ENCODE measurements at regions not wholly inside any gene's neighbourhood (a gene's known extent, or its start where the extent isn't known, plus 50 kb on each side); places are given as distances from the start of the nearest gene placed in this dataset.

- no peak for DNase-seq (ENCODE audit: low read depth)
These were observed 54.5 kb downstream of the CLDN34 start for GRCh38 chrX:10021461-10022272.

GRCh38 chrX:10022273-10022541 is 55.0 kb downstream of the CLDN34 start:
- DNase-seq (ENCODE audit: low read depth) = no peak

GRCh38 chrX:10022580-10023245 is 55.6 kb downstream of the CLDN34 start:
- no peak for DNase-seq (ENCODE audit: low read depth)

DNA sequence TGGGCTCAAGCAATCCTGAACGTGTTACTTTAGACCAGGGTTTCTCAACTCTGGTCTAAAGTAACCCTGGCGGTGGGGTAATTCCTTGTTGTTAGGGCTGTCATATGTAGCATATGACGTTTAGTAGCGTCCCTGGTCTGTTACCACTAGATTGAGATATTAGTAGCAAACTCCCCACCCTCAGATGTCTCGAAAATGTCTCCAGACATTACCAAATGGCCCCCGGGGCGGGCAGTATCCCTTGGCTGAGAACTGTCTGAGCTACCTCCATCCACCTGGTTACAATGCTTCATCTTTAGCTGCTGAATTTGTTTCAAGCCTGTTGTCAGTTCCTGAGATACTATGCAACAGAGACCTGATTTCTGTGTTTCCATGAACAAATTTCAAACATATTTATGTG is 56.7 kb downstream of the CLDN34 start:
- DNase-seq (ENCODE audit: low read depth) = no peak

- DNase-seq (ENCODE audit: low read depth) = no peak
These were observed 58.8 kb downstream of the CLDN34 start for GRCh38 chrX:10025742-10026493.

DNA sequence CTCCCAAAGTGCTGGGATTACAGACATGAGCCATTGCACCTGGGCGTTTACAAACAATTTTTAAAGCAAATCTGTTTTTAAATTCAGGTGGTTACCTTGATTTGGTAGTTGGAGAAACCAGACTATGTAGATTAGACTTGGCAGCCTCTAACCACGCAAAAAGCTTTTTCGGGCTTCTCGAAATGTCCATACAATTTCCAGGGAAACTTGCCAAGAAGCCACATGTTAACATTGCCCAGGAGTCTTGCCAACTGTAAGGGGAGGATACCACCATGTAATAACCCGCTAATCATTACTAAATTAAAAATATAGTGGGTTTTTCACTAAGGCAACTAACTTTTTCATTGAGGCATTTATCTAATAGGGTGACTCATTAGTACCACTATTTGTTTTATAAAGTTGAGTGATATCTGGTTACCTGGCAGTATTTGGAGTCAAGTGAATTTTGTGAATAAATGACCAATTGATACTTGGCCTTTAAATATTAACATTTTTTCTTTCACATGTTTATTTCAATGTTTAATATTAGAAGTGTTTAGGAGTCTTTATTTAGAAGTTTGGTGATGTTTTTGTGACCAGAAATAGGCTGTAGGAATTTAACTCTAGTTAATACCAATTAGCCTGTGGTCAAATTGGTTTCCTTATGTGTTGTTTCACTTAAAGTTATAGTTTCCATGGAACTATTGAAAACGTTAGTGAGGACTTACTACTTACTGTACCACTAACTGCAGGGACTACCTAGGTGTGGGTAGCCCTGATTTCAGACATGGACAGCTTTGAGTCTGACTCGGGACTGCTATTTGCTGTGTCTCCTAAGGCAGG is 61.3 kb downstream of the CLDN34 start:
- DNase-seq (ENCODE audit: low read depth) = no peak

GRCh38 chrX:10030570-10030969 is 63.4 kb downstream of the CLDN34 start:
- no peak for DNase-seq (ENCODE audit: low read depth)

GRCh38 chrX:10031746-10032145 is 64.6 kb downstream of the CLDN34 start:
- no peak for DNase-seq (ENCODE audit: low read depth)

GRCh38 chrX:10032147-10032546 is 65.0 kb downstream of the CLDN34 start:
- no peak for DNase-seq (ENCODE audit: low read depth)

- no peak for DNase-seq (ENCODE audit: low read depth)
These were observed 66.3 kb downstream of the CLDN34 start for GRCh38 chrX:10033375-10034007.

DNA sequence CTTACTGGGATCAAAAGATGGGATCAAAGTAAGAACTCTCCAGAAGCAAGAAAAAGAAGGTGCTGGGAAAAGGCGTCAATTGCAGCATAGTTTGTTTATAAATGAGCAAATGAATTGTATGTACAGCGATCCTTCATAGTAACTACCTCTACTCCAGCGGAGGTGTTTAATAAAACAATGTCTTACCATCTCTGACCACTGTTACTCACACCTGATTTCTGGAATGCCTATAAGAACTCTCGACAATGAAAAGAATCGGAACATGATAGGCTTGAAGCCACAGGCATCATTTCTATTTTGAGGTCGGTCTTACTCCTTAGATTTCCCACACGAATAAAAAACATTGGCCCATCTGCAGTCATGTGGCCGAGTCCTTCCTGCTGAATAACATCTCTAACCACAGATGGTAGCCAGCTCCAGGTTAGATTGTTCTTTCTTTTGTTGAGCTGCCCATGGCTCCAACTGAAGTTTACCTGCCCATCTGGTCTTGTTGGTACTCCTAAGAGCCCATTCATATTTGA is 67.6 kb downstream of the CLDN34 start:
- no peak for DNase-seq (ENCODE audit: low read depth)

DNA sequence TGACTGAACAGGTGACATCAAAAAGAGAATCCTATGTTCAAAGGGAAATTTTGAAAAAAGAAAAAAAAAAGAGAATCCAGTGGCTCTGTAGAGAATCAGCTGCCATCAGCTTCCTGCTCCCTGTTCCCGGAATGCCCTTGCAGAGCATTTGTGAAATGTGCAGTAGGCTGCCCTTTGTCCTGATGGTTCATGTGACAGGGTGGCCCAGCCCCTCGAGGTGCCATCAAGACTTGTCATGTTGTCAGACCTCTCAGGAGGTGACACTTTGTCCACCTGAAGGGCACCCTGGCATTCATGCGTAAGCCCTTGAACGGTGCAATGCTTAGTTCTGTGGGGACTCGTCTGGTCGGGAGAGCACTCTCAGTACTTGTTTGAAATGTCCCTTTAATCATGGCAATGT is 71.4 kb downstream of the CLDN34 start:
- no peak for DNase-seq (ENCODE audit: low read depth)

DNA sequence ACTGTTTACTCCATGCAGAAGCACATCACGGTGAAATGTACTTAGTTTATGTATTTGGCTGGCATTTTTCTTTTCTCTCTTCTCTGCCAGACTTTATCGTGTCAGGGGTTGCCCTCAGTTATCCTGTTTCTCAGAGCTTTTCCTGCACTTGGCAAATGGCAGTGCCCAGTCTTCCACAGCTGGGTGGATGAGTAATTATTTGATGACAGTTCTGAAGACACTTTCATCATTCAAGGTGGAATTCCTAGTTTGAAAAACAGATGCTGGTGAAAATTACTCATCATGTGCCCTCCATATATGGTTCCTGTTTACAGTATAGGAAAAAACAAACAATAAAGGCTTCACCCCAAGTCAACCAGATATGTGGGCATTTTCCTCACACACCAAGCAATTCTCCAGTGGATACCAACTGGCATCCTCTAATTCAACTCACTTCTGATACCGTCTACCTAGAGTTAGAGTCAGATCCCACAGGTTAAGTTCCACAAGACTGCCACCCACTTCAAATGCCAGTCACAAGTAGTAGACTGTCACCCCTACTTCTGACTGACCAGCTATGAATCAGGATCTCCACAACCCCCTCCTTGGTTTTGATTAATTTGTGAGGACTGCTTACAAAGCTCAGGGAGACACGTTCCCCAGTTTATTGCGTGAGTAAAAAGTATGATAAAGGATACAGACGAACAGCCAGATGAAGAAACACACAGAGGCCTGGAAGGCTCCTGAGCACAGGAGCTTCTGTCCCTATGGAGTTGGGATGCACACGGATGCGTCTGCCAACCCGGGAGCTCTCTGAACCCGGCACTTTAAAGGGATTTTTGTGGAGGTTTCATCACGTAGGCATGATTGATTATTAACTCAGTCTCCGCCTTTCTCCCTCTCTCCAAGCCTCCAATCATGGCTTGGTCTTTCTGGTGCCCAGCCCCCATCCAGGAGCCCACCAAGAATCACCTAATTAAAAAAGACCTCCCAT is 72.9 kb downstream of the CLDN34 start:
- no peak for DNase-seq (ENCODE audit: low read depth)

DNA sequence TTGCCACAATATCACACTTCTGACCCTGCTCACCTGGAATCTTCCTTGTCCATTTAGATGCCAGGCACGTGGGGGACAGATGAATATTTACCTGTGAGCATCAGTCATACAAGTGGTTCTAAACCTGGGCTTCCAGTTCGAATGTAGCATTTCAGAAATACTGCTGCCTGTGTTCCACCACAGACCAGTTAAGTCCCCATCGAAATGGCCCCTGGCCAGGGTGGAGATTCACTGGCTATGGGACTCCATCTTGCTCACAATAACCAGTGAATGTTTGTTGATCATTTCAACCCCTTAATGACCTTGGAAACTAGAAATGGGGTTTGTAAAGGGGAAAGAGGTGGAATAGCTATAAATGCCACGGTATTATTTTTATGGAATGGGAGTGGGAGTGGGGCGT is 73.8 kb downstream of the CLDN34 start:
- DNase-seq (ENCODE audit: low read depth) = no peak

DNA sequence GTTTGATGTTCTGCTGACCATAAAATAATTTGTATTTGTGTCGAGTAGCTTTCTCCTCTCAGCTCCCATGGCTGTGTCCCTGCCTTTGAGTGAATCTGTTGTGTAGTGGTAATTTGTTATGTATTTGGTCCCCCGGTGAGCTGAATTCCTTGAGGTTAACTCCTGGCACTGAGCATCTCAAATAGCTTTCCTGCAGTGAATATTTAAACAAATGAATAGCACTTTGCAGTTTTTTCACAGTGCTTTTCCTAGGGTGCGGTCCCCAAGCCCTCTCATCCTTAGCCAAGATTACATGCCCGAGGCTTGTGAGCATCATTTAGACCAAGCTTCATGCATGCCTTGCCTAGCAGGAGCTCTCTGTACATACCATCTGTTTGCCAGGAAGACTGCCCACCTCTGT is 74.2 kb downstream of the CLDN34 start:
- no peak for DNase-seq (ENCODE audit: low read depth)

DNA sequence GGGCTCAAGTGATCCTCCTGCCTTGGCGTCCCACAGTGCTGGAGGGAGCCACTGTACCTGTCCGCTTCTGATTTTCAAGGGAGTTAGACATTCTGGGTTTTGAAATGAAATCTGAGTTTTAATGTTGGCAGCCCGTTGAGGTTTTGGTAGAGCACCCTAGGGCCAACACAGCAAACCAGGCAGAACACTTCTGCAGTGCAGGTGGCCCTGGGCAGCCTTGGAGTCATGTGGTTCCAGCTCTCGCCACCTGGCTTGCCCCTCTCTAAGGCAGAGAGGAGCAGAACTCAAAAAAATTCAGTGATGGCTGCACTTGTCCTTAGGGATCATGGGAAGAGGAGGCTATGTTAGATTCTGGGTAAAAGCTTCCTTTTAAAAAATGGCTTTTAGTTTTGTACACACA is 74.9 kb downstream of the CLDN34 start:
- DNase-seq (ENCODE audit: low read depth) = no peak

- DNase-seq (ENCODE audit: low read depth) = no peak
These were observed 76.2 kb downstream of the CLDN34 start for GRCh38 chrX:10043386-10043785.

DNA sequence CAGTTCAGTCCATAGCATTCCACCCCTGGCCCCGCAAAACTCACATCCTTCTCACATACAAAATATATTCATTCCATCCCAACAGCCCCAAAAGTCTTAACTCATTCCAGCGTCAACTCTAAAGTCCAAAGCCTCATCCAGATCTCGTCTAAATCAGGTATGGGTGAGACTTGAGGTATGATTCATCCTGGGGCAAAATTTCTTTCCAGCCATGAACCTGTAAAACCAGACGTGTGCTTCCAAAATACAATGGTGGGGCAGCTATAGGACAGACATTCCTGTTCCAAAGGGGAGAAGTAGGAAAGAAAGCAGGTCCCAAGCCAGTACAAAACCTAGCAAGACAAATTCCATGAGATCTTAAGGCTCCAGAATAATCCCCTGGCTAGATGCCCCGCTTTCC is 76.9 kb downstream of the CLDN34 start:
- DNase-seq (ENCODE audit: low read depth) = no peak

DNA sequence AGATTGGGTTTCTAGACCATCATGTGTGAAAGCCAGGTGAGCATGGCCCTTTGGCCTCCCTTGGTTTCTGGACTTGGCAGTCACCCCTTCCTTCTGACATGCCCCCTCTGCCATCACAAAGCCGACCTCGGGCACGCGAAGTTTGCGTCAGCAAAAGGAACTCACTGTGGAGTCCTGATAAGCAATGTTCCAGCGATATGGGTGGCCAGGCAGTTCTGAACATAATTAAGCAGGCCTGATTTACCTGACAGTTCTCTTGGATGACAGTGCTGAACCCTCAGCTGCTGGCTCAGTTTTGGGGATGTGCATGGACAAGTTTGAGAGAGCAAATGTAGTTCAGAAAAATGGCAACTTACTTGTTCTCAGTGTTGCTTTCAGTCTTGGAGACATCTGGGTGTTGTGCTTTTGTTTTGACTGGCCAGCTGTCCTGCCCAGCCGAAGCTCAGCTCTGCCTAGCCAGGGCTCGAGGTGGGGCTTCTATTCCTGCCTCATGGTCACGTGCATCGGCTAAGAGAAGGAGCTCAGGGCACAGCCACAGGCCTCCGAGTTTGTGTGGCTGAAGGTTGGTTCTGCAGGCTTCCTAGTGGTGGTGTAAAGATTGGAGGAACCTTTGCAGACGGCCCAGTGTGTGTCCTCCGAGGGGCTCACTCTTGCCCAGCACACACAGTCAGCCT is 78.3 kb downstream of the CLDN34 start:
- DNase-seq (ENCODE audit: low read depth) = no peak

GRCh38 chrX:10047133-10047532 is 80.0 kb downstream of the CLDN34 start:
- DNase-seq (ENCODE audit: low read depth) = no peak
